Testis (tissue), 2 donors: ENCODE measurements at regions not wholly inside any gene's neighbourhood (a gene's known extent, or its start where the extent isn't known, plus 50 kb on each side); places are given as distances from the start of the nearest gene placed in this dataset.

Experiments
- DNase-seq: peaks from one replicate; pipeline ENCODE4 v3.0.0-alpha.2; 2019
- H3K27ac ChIP-seq, 2 donors: fragments of 200-600 bp; sonication (generic); one replicate each; pipeline ENCODE4 v1.5.1; 2019
- H3K27me3 ChIP-seq: fragments of 200-600 bp; sonication (generic); one replicate; pipeline ENCODE4 v1.5.1; 2019
- H3K36me3 ChIP-seq: fragments of 200-600 bp; sonication (generic); one replicate; pipeline ENCODE4 v1.5.1; 2017; ENCODE audit warnings: low read depth; ENCODE audit errors: missing control alignments
- H3K4me1 ChIP-seq: fragments of 200-600 bp; sonication (generic); one replicate; pipeline ENCODE4 v1.5.1; 2019
- H3K4me3 ChIP-seq, 2 donors: fragments of 200-600 bp; sonication (generic); one replicate each; pipeline ENCODE4 v1.5.1; 2017 to 2019
- H3K9me3 ChIP-seq: fragments of 200-600 bp; sonication (generic); one replicate; pipeline ENCODE4 v1.5.1; 2017
- CTCF ChIP-seq, 3 experiments: fragments of 450-650 bp in 2 of 3; fragments of 200-600 bp in 1 of 3; sonication (generic) in 1 of 3; IDR thresholded peaks; one replicate each; pipeline ENCODE4 v1.5.1; 2016 to 2019; ENCODE audit warnings: antibody characterized with exemption in 3 of 3, mild to moderate bottlenecking in 2 of 3, moderate library complexity in 1 of 3
- POLR2A ChIP-seq: fragments of 450-650 bp; IDR thresholded peaks from one replicate; pipeline ENCODE4 v1.6.1; 2017; ENCODE audit warnings: antibody characterized with exemption, mild to moderate bottlenecking, moderate library complexity
- WGBS, 2 donors: methylation state at CpG; one replicate each; pipeline ENCODE4 v1.1.5; 2018; 5-methylcytosine and 5-hydroxymethylcytosine counted together
- intact Hi-C: fragments of 100-400 bp; cut with DNase I; formaldehyde crosslinking; loops from one replicate; pipeline ENCODE4 v1.15.1; 2023; ENCODE audit warnings: low total_unique reads

GRCh38 chr9:38333047-38333446, 59.5 kb upstream of the ALDH1B1 start:
- Histone ChIP-seq H3K36me3 (no peaks in the 10 kb centered on the region), H3K9me3 (no peaks in the 10 kb centered on the region), H3K4me1 (no peaks in the 10 kb centered on the region), H3K4me3 (no peak overlapping the region), H3K27me3 (no peaks in the 10 kb centered on the region), H3K27ac (no peak overlapping the region)
- intact Hi-C loops = no loop called here
- TF ChIP-seq POLR2A (no peak), CTCF (IDR thresholded peaks at IDR 0.05) (no peak)
- 81 to 89% methylated on average over 5 of the region's 5 CpGs for WGBS, 2 donors
- no peak for DNase-seq

GRCh38 chr9:38332625-38333024, 59.9 kb upstream of the ALDH1B1 start:
- WGBS, 2 donors = 87 to 94% methylated on average over 4 of the region's 4 CpGs
- no peak overlapping the region for H3K27ac ChIP-seq
- no peaks in the 10 kb centered on the region for H3K36me3 ChIP-seq
- no peaks in the 10 kb centered on the region for H3K4me1 ChIP-seq
- H3K27me3 ChIP-seq = no peaks in the 10 kb centered on the region
- no peak overlapping the region for H3K4me3 ChIP-seq
- H3K9me3 ChIP-seq = no peaks in the 10 kb centered on the region
- TF ChIP-seq CTCF (IDR thresholded peaks at IDR 0.05) (no peak), POLR2A (no peak)
- DNase-seq = no peak
- intact Hi-C loops = no loop called here

DNA sequence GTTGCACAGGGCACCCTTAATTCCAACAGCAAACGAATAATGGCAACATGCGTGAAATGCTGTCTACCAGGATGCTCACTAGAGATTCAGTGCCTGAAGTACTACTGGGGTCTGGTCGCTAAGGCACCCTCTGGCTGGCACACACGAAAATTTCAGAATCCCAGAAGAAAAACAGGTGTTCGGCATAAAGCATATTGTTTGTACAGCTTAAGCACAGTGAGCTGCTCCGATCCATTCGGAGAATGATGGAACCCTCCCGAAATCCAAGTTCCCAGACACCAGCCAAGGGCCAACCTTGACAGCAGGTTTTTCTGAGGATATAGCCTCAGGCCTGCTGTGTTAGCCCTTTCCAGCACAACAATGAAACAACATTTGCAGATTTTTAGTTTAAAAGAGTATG, 61.4 kb upstream of the ALDH1B1 start:
- Histone ChIP-seq H3K27ac (no peak overlapping the region), H3K9me3 (no peaks in the 10 kb centered on the region), H3K4me3 (no peak overlapping the region), H3K4me1 (no peaks in the 10 kb centered on the region), H3K27me3 (no peaks in the 10 kb centered on the region), H3K36me3 (no peaks in the 10 kb centered on the region)
- intact Hi-C loops = no loop called here
- TF ChIP-seq CTCF (IDR thresholded peaks at IDR 0.05) (no peak), POLR2A (no peak)
- WGBS, 2 donors = 94 to 96% methylated on average over 8 of the region's 8 CpGs
- DNase-seq = no peak

GRCh38 chr9:38329968-38330367, 62.5 kb upstream of the ALDH1B1 start:
- 80 to 87% methylated on average over 9 to 11 of the region's 11 CpGs for WGBS, 2 donors
- Histone ChIP-seq H3K4me1 (no peaks in the 10 kb centered on the region), H3K27me3 (no peaks in the 10 kb centered on the region), H3K27ac (no peak overlapping the region), H3K9me3 (no peaks in the 10 kb centered on the region), H3K36me3 (no peaks in the 10 kb centered on the region), H3K4me3 (no peak overlapping the region)
- DNase-seq = no peak
- TF ChIP-seq POLR2A (no peak), CTCF (IDR thresholded peaks at IDR 0.05) (no peak)
- intact Hi-C loops = no loop called here

DNA sequence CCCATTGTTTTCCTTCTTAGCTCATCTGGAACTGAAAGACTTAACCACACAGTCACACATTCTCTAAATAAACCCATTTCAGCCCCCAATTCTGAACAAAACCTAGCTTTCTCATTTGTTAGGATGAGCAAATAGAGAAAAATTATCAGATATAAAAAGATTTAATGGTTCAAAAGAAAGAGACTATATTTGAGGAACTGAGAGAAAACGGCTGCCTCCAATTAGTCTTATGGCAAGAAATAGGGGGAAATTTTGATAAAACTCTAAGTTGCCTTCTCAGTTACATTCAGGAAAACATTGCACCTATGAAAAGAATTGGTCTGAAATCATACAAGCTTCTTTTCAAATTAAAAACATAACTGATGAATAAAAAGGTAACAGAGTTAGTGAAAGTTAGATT, 63.7 kb upstream of the ALDH1B1 start:
- intact Hi-C loops = no loop called here
- H3K4me1 ChIP-seq = no peaks in the 10 kb centered on the region
- DNase-seq = no peak
- 85 to 89% methylated on average over 1 of the region's 1 CpG for WGBS, 2 donors
- H3K4me3 ChIP-seq = no peak overlapping the region
- TF ChIP-seq CTCF (IDR thresholded peaks at IDR 0.05) (no peak), POLR2A (no peak)
- no peak overlapping the region for H3K27ac ChIP-seq
- no peaks in the 10 kb centered on the region for H3K36me3 ChIP-seq
- no peaks in the 10 kb centered on the region for H3K9me3 ChIP-seq
- H3K27me3 ChIP-seq = no peaks in the 10 kb centered on the region
